C4-2B (cell line): ENCODE measurements at regions not wholly inside any gene's neighbourhood (a gene's known extent, or its start where the extent isn't known, plus 50 kb on each side); places are given as distances from the start of the nearest gene placed in this dataset.

ENCODE experiments used
- CTCF ChIP-seq: fragments of 450-650 bp; conservative IDR thresholded peaks from 2 replicates; pipeline ENCODE4 v1.5.1; 2017; ENCODE audit warnings: mild to moderate bottlenecking
- ZFX ChIP-seq: fragments of 450-650 bp; IDR thresholded peaks from 2 replicates; pipeline ENCODE4 v1.6.1; 2017

- TF ChIP-seq CTCF (no peak), ZFX (no peak)
These were observed 126.5 kb upstream of the CCDC68 start for GRCh38 chr18:55085557-55086285.
